Spinal cord (tissue), 9 donors: ENCODE measurements at regions not wholly inside any gene's neighbourhood (a gene's known extent, or its start where the extent isn't known, plus 50 kb on each side); places are given as distances from the start of the nearest gene placed in this dataset.

Source experiments
- DNase-seq, 6 donors: peaks; one replicate each; pipeline versions ENCODE4 v3.0.0 to v3.0.0-alpha.2; 2013 to 2015; ENCODE audit warnings: low spot score in 6 of 6, low read depth in 4 of 6
- H3K27ac ChIP-seq: one replicate; pipeline ENCODE4 v1.5.1; 2013; ENCODE audit warnings: low read depth, low read length, control low read depth
- H3K27me3 ChIP-seq: one replicate; pipeline ENCODE4 v1.6.1; 2013; ENCODE audit warnings: low read length; ENCODE audit not compliant: control insufficient read depth, insufficient read depth
- H3K36me3 ChIP-seq: one replicate; pipeline ENCODE4 v1.6.1; 2013; ENCODE audit warnings: low read length; ENCODE audit not compliant: control insufficient read depth, insufficient read depth
- H3K4me1 ChIP-seq: one replicate; pipeline ENCODE4 v1.6.1; 2013; ENCODE audit warnings: low read length; ENCODE audit not compliant: control insufficient read depth, insufficient read depth
- H3K4me3 ChIP-seq: one replicate; pipeline ENCODE4 v1.5.1; 2013; ENCODE audit warnings: low read depth, low read length, control low read depth
- H3K9me3 ChIP-seq: one replicate; pipeline ENCODE4 v1.6.1; 2013; ENCODE audit warnings: low read length; ENCODE audit not compliant: control insufficient read depth, insufficient read depth
- WGBS: methylation state at CpG from one replicate; pipeline ENCODE4 v1.1.5; 2013; ENCODE audit warnings: missing lambda C conversion rate; ENCODE audit not compliant: insufficient coverage; 5-methylcytosine and 5-hydroxymethylcytosine counted together
- donor health status: healthy.

DNA sequence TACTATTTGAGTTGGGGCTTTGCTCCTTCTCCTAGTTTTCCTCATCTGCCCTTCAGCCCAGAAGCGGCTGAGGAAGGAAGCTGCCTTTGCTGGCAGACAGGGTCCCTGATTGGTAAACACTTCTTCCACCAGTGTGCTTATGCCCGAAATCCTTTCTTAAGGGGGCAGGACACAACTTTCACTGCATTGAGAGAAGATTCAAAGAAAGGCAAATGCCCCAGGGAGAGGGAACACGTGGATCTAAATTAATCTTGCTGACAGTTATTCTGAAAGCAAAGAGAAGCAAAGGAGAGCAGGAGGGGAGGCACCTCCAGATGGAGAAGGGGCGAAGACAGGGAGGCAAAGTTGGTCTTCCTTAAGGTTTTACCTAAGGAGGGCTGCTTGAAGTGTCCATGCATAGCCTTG, 92.1 kb upstream of the EFEMP1 start:
- Histone ChIP-seq H3K4me3 (no peak overlapping the region), H3K27me3 (peaks cover 19% of the 10 kb centered on the region), H3K4me1 (no peaks in the 10 kb centered on the region), H3K36me3 (no peaks in the 10 kb centered on the region), H3K27ac (no peak overlapping the region), H3K9me3 (no peaks in the 10 kb centered on the region)
- 13% methylated on average over 3 of the region's 4 CpGs for WGBS
- peak in 1 of 6 donors; percentile 25 for DNase-seq

DNA sequence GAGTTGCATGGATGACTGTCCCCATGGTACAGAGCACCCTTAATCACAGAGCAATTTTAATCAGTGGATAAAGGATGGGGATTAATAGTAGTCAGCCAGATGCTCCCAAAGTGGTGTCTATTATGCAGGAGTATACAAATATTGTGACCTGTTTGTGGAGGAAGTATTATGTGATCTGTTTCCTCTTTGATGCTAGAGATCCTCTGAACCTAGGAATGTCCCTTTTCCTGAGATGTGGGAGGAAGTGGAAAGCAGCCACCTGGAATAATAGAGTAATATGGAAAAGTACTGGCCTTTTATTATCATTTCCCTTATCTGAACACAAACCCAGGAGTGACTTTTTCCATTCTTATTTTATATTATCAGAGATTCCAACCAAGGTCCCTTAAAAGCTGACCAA, 94.2 kb upstream of the EFEMP1 start:
- no peak overlapping the region for H3K27ac ChIP-seq
- no peaks in the 10 kb centered on the region for H3K4me1 ChIP-seq
- H3K27me3 ChIP-seq, result peaks cover 19% of the 10 kb centered on the region
- no peaks in the 10 kb centered on the region for H3K9me3 ChIP-seq
- H3K36me3 ChIP-seq, result no peaks in the 10 kb centered on the region
- no peak for DNase-seq
- no peak overlapping the region for H3K4me3 ChIP-seq

DNA sequence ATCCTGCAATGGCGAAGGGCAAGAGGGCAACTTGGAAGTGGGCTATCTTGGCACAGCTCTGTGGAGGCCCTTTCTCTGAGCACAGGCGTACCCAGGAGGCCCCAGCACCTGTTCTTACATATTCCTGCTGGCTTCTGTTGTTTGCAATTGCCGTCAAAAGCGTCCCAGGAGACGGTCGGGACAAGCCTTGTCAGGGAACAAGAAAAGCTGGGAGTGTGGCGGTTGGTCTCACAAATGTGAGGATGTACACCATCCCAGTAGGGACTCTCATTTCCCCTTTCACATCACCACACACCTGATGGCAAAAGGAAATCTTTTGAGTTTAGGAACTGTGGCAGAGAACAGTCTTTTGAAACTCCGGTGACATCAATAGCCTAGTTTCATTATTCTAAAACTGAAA, 94.7 kb upstream of the EFEMP1 start:
- Histone ChIP-seq H3K36me3 (no peaks in the 10 kb centered on the region), H3K9me3 (no peaks in the 10 kb centered on the region), H3K4me3 (no peak overlapping the region), H3K27me3 (peaks cover 19% of the 10 kb centered on the region), H3K27ac (no peak overlapping the region), H3K4me1 (no peaks in the 10 kb centered on the region)
- DNase-seq, result no peak
- WGBS, result 81% methylated on average over 2 of the region's 8 CpGs

DNA sequence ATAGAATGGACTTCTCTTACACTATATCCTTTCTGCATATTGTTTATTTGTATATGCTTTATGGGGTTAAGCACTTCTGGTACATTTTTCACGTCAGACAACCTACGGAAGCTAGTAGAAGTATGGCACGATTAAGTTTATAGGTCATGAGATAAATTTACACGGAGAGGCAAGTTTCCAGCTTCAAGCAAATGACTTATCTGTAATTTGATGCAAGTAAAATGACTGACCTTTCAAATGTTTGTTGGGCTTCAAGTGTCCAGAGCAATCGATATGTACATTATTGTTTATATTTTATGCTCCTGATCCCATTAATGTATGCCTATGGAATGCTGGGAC, 97.5 kb upstream of the EFEMP1 start:
- H3K4me3 ChIP-seq, result no peak overlapping the region
- WGBS, result no CpG with 5 or more reads among the region's 5 CpGs
- H3K27ac ChIP-seq, result no peak overlapping the region
- no peak for DNase-seq
- H3K36me3 ChIP-seq, result no peaks in the 10 kb centered on the region
- H3K9me3 ChIP-seq, result no peaks in the 10 kb centered on the region
- peaks cover 16% of the 10 kb centered on the region for H3K27me3 ChIP-seq
- H3K4me1 ChIP-seq, result no peaks in the 10 kb centered on the region

DNA sequence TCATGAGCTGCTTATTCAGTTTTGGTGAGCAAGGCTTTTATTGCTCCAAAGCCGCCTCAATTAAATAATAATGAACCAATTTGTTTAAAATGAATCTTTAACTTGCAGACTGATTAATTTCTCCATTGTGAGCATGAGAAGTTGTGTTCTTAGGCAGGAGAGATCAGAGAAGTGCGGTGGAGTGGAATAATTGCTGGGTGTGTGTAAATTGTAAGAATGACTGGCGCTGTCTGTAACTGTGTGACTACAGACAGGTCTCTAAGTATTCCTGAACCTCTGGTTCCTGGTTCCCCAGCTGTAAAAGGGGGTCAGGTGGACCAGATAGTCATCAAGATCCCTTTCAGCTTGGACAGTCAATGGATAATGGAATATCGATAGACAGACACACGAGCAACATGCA, 98.0 kb upstream of the EFEMP1 start:
- WGBS, result 85% methylated on average over 2 of the region's 5 CpGs
- Histone ChIP-seq H3K27ac (no peak overlapping the region), H3K9me3 (no peaks in the 10 kb centered on the region), H3K36me3 (no peaks in the 10 kb centered on the region), H3K4me3 (no peak overlapping the region), H3K4me1 (no peaks in the 10 kb centered on the region), H3K27me3 (peaks cover 16% of the 10 kb centered on the region)
- peak in 1 of 6 donors; percentile 36 for DNase-seq

DNA sequence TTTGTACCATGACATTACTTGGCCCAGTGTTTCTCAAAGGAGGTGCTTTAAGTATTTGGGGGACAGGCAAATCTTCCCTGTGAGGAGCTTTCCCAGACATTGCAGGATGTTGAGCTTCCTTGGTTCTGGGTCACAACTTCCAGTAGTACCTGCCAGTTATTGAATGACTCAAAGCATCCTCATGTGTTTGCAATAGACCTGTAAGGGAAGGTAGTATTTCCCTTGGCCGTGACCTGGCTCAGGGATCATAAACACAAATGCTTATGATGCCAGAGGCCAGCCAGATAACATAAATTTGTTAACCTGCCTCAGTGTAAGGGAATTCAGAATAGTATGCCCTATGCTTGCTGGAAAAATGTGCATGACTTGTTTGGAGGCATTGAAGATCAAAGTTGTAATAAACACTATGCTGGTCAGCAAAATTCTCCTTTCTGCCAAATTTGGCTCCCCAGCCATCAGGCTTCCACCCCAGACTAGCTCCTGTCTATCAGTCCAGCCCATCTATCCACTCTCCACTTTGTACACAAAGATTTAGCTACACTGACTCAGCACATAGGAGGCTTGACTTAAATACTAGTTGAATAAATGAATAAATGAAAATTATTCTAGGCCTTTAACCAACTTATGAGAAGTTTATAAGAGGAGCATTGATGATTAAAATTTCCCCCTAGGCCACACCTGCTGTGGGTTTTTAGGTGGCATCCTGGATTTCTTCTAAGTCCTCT, 102.0 kb upstream of the EFEMP1 start:
- Histone ChIP-seq H3K36me3 (no peaks in the 10 kb centered on the region), H3K27ac (no peak overlapping the region), H3K9me3 (no peaks in the 10 kb centered on the region), H3K27me3 (no peaks in the 10 kb centered on the region), H3K4me3 (no peak overlapping the region), H3K4me1 (no peaks in the 10 kb centered on the region)
- WGBS, result 89% methylated on average over 1 of the region's 1 CpG
- DNase-seq, result no peak

DNA sequence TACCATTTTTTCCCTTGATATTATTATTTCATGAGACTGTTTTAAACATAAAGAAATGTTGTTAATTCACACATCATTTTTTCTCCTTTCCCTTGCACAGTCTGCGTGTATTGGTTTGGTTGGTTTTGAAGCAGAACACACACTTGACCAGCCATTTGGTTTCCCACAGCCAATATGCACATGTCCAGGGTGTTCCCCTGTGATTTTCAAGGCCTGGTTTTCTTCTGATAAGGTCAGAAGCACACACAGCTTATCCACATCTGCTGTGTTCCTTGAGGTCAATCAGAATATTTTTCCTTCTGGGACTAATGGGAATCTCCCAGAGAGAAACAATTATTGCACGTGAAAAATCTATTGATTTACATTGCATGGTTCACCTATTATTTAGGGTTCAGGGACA, 103.2 kb upstream of the EFEMP1 start:
- H3K27ac ChIP-seq, result no peak overlapping the region
- no peak overlapping the region for H3K4me3 ChIP-seq
- no CpG with 5 or more reads among the region's 2 CpGs for WGBS
- DNase-seq, result no peak
- no peaks in the 10 kb centered on the region for H3K27me3 ChIP-seq
- no peaks in the 10 kb centered on the region for H3K4me1 ChIP-seq
- no peaks in the 10 kb centered on the region for H3K9me3 ChIP-seq
- no peaks in the 10 kb centered on the region for H3K36me3 ChIP-seq

DNA sequence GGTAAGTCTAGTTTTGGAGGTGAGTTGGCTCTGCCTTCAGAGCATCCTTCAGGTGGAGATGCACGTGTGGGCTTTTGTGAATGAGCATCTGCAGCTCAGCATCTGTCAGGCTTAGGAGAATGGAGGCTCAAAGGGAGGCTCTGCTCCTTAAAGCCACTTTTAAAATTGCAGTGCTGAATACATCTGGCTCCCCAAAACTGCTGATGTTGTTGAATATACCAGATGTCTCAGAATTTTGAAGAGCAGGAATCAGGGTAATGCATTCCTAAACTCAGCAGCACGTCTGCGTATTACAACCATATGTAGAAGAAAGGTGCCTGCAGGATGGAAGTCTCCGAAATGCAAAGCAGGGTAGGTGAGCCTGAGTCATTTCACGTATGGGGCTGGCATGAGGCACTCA, 106.5 kb upstream of the EFEMP1 start:
- no peaks in the 10 kb centered on the region for H3K9me3 ChIP-seq
- H3K36me3 ChIP-seq, result no peaks in the 10 kb centered on the region
- no peak overlapping the region for H3K4me3 ChIP-seq
- no peak for DNase-seq
- no peaks in the 10 kb centered on the region for H3K4me1 ChIP-seq
- H3K27ac ChIP-seq, result no peak overlapping the region
- H3K27me3 ChIP-seq, result no peaks in the 10 kb centered on the region
- WGBS, result 85% methylated on average over 1 of the region's 5 CpGs

DNA sequence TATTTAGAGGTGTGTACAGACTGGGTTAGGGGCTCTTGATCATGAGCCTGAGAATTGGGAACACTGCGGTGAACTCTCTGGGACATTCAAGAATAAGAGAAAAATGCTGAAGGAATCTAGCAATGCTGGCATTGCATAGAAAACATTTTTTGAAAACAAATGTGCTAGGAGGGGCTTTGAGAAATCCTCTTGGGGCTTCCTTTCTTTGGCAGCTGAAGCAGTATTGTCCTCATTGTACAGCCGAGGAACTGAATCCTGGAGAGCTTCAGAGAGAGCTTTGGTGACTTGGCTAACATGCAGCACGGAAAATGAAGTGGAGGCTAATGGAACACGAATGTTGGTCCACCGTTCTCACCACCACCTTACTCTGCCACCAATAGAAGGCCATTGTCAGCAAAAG, 107.3 kb upstream of the EFEMP1 start:
- Histone ChIP-seq H3K9me3 (no peaks in the 10 kb centered on the region), H3K27ac (no peak overlapping the region), H3K4me1 (no peaks in the 10 kb centered on the region), H3K4me3 (no peak overlapping the region), H3K36me3 (no peaks in the 10 kb centered on the region), H3K27me3 (no peaks in the 10 kb centered on the region)
- WGBS, result 75% methylated on average over 4 of the region's 5 CpGs
- no peak for DNase-seq

DNA sequence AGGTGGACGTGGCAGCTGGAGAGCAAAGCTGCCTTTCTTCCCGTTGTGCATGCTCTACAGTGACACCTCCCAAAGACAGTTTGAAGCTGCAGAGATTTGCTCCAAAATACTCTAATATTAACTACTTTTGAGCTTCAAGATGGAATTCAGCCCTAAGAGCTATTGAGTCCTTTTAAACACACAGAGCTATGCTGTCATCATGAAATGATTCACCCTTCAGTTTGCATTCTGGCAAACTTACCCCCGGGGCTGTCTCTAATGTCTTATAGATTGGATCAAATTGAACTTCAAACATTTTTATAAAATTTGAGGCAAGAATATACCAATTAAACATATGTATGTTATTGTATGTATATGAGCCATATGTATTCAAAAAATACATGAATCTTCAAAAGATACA, 110.7 kb upstream of the EFEMP1 start:
- Histone ChIP-seq H3K27ac (no peak overlapping the region), H3K4me3 (no peak overlapping the region), H3K27me3 (no peaks in the 10 kb centered on the region), H3K9me3 (no peaks in the 10 kb centered on the region), H3K4me1 (no peaks in the 10 kb centered on the region), H3K36me3 (no peaks in the 10 kb centered on the region)
- 53% methylated on average over 2 of the region's 3 CpGs for WGBS
- no peak for DNase-seq
